HPDE6-E6E7 (cell line): ENCODE measurements at regions not wholly inside any gene's neighbourhood (a gene's known extent, or its start where the extent isn't known, plus 50 kb on each side); places are given as distances from the start of the nearest gene placed in this dataset.

Experiments
- DNase-seq: peaks from one replicate; pipeline ENCODE4 v3.0.0; 2011; ENCODE audit warnings: missing footprints; ENCODE audit errors: extremely low spot score

GRCh38 chr4:37071576-37071975 is 173.0 kb upstream of the NWD2 start:
- DNase-seq = no peak

GRCh38 chr4:37073226-37073840 is 171.2 kb upstream of the NWD2 start:
- no peak for DNase-seq

- no peak for DNase-seq
These were observed 161.6 kb upstream of the NWD2 start for GRCh38 chr4:37082912-37083311.

- DNase-seq = no peak
These were observed 148.6 kb upstream of the NWD2 start for GRCh38 chr4:37095925-37096324.

GRCh38 chr4:37101182-37101581 is 143.4 kb upstream of the NWD2 start:
- no peak for DNase-seq

DNA sequence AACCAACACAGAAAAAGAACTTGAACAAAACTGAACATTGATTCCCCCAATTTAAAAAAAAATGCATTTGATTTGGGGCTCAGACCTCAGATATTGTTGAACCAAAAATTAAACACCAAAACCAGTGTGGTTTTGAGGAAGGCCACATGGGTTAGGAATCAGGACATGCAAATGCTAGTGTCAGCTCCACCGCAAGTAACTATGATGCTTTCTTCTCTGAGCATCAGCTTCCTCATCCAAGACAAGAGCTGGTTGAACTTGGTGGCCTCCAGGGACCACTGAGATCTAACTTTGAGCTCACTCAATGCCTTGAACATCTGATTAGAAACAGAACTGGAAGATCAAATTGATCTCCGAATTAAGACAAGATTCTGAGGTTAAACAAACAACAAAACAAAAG is 142.9 kb upstream of the NWD2 start:
- no peak for DNase-seq

GRCh38 chr4:37109756-37110155 is 134.8 kb upstream of the NWD2 start:
- DNase-seq = no peak

- no peak for DNase-seq
These were observed 119.7 kb upstream of the NWD2 start for GRCh38 chr4:37124800-37125199.

DNA sequence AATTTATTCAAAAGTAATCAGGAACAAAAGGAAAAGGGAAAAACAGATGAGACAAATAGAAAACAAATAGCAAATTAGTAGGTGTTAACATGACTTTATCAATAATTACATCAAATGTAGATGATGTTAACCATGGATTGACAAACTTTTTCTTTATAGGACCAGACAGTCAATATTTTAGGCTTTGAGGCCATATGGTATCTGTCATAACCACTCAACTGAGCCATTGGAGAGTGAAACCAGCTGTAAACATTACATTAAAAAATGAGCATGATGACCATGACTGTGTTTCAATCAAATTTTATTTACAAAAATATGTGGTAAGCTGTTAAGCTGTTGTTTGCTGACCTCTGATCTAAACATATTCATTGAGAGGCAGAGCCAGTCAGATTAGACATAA is 118.5 kb upstream of the NWD2 start:
- DNase-seq = no peak

- DNase-seq = no peak
These were observed 114.1 kb upstream of the NWD2 start for GRCh38 chr4:37130465-37130864.

DNA sequence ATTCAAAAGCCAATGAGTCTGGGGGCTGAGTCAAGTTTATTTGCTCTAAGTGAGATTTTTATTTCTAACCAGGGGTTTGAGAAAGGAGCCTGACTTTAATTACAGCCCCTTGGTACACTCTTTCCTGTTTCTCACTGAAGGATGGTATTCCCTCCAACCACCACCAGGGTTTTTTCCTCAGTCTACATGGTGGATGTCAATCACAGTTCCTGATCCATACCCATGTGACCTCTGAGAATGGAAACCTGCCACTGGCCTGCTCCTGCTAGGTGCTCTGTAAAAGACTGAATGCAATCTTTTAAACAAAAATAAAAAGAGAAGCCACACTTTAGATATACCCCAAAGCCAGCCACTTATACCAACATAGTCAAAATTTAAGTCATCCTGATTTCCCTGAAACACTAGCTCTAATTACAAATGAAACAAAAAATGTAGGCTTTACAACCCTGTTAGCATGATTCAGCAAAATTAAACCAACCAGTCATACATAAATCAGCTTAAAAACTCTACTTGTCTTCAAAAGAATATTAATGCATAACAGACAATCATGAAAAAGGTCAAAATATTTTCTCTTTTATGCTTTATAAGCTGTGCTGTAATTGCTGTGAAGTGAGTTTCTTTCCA is 112.1 kb upstream of the NWD2 start:
- no peak for DNase-seq

DNA sequence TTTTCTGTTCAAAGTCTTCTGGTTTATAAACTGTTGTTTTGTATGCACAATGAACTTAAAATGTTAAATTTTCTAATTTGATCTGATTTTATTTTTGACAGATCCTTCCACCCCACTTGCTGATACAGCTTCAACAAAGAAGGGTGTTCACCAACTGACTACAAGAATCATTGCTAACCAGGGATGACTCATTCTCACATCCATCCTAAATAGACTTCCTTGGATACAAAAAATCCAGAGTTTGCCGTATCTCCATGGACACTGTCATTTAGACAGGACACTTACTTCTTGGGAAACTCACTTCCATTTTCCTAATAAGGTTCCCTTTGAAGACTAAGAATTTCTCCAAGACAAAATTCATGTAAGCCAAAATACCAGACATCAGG is 111.6 kb upstream of the NWD2 start:
- DNase-seq = no peak

DNA sequence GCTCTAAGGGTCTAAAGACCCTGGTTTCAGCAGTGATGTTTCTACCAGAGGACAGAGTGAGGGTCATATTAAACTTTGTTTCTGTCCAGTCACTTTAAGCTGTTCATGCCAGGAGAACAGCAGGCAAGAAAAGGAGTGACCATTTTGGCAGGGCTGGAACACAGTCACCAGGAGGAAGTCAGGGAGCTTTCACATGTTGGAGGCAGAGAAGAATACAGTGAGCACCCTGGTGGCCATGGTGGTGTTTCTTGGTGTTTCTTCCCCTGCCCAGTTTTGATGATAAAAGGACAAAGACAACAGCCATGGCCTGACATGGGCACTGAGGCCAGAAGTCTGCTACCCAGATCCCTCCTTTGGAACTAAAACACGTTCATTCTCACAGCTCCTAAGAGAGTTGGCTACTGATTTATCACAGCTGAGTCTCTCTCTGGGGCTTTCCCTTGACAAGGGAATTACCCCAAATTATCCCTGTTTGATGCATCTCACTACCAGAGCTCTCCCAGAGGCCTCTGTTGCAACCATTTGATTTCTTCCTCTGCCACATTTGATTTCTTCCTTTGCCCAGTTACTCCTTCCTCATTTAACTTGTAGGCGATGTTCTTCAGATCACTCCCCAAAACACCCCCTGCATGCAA is 106.4 kb upstream of the NWD2 start:
- no peak for DNase-seq

DNA sequence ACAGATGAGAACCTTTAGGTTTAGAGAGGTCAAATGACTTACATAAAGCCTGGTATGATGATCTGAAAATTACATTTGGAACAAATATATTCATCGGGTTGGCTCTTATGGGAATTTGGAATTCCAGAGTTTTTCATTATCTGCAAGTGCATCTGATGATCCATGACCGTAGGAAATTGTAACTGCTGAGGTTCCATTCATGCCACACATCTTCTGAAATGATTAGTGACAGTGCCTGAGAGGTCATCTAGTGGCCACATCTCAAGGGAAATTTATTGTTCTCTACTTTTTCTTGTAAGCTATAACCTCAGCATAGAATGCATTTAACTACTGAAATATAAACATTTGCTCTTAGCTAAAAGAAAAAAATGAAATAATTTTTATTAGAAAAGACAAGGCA is 105.8 kb upstream of the NWD2 start:
- no peak for DNase-seq

GRCh38 chr4:37139987-37140386 is 104.6 kb upstream of the NWD2 start:
- no peak for DNase-seq

DNA sequence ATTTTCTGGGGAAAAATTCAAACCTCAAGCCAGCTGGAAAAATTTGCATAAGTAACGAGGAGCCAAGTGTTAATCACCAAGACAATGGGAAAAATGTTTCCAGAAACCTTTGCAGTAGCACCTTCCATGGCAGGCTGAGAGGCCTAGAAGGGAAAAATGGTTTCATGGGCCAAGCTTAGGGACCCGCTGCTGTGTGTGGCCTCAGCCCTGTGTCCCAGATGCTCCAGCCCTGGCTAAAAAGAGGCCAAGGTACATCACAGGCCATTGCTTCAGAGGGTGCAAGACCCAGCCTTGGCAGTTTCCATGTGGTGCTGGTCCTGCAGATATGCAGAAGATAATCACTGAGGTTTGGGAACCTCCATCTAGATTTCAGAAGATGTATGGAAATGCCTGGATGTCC is 98.3 kb upstream of the NWD2 start:
- no peak for DNase-seq

- no peak for DNase-seq
These were observed 86.9 kb upstream of the NWD2 start for GRCh38 chr4:37157476-37158167.

DNA sequence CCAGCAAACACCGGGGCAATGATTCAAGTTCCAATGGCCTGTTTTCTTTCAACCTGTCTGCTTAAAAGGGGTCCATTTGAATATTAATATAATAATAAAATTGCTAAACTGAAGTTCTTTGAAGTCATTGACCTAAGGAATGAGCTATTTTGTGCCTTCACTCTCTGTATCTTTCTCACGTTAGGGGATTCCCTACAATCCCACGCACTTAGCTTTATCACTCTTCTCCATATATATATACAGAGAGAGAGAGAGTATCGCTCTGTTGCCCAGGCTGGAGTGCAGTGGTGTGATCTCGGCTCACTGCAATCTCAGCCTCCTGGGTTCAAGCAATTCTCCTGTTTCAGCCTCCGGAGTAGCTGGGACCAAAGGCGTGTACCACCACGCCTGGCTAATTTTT is 83.9 kb upstream of the NWD2 start:
- no peak for DNase-seq

- DNase-seq = no peak
These were observed 78.7 kb upstream of the NWD2 start for GRCh38 chr4:37165844-37166243.

DNA sequence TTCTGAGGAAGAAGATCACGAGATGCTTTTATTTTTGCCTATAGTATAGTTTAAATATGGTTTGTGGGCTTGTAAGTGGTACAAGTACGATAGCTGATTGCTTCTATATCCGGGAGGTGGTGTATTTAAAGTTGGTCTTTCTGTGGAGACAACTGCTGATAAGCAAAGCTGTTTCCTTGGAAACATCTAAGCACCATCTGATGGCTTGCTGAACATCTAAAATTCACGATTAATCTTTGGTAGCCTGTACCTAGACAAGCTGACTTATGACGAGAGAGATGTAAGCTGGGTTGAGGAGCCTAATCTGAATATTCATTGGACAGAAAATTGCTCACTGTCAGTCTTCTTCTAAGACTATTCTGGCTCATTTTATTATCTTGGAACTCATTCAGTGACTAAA is 74.6 kb upstream of the NWD2 start:
- no peak for DNase-seq

DNA sequence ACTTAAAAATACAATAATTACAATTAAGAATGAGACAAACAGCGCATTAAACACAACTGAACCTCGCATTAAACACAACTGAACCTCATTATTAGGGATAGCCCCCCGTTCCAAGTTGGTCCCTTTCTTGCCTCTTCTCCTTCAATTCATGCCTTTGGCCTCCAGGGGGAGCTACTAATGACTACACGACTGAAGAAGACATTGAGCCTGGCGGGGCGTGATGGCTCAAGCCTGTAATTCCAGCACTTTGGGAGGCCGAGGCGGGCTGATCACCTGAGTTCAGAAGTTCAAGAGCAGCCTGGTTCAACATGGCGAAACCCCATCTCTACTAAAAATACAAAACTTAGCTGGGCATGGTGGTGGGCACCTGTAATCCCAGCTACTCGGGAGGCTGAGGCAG is 56.4 kb upstream of the NWD2 start:
- DNase-seq = no peak
